ENCODE measurements at regions not wholly inside any gene's neighbourhood (a gene's known extent, or its start where the extent isn't known, plus 50 kb on each side); places are given as distances from the start of the nearest gene placed in this dataset.

- no peak for TF ChIP-seq CTCF (IDR thresholded peaks at IDR 0.05)
- TF ChIP-seq POLR2A (IDR thresholded peaks at IDR 0.05), result no peak
Observed at GRCh38 chr21:16124378-16125138, 394.8 kb downstream of the USP25 start.

Data from heart left ventricle (tissue), 13 donors.